GM12872 (cell line): ENCODE measurements at regions not wholly inside any gene's neighbourhood (a gene's known extent, or its start where the extent isn't known, plus 50 kb on each side); places are given as distances from the start of the nearest gene placed in this dataset.

ENCODE experiments used
- TF ChIP-seq, protein P1 (sequence below): IDR thresholded peaks from 3 replicates; pipeline ENCODE4 v1.5.1; 2011; ENCODE audit warnings: low read depth, mild to moderate bottlenecking, low read length, moderate library complexity; ENCODE audit not compliant: insufficient read depth

DNA sequence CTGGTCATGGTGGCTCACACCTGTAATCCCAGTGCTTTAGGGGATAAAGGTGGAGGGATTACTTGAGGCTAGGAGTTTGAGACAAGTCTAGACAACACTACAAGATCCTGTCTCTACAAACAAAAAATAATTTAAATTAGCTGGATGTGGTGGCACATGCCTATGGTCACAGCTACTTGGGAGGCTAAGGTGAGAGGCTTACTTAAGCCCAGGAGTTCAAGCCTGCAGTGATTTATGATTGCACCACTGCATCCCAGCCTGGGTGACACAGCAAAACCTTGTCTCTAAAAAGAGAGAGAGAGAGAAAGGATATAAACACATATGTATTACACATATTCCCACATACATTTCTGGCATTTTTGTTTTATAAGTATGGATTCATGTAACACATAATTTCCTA, 325.2 kb downstream of the DUSP10 start:
- TF ChIP-seq, protein P1, sequence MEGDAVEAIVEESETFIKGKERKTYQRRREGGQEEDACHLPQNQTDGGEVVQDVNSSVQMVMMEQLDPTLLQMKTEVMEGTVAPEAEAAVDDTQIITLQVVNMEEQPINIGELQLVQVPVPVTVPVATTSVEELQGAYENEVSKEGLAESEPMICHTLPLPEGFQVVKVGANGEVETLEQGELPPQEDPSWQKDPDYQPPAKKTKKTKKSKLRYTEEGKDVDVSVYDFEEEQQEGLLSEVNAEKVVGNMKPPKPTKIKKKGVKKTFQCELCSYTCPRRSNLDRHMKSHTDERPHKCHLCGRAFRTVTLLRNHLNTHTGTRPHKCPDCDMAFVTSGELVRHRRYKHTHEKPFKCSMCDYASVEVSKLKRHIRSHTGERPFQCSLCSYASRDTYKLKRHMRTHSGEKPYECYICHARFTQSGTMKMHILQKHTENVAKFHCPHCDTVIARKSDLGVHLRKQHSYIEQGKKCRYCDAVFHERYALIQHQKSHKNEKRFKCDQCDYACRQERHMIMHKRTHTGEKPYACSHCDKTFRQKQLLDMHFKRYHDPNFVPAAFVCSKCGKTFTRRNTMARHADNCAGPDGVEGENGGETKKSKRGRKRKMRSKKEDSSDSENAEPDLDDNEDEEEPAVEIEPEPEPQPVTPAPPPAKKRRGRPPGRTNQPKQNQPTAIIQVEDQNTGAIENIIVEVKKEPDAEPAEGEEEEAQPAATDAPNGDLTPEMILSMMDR: no peak

DNA sequence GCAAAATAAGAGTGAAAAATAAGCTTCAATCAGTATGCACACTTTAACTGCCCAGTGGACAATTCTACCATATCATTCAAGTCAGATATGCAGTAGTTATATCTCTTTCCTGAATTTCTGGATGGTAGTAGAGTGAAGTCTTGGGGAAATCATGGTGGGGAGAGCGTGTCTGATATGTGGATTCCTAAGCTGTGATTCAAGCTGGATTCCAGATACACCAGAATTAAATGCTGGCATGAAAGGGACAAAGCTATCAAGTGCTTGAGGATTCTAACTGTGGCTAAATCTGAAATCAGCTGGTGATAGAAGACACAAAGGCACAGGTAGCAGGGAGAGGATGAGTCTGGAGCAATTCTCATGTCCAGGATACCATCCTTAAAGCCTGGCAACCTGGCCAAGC, 323.5 kb downstream of the DUSP10 start:
- TF ChIP-seq, protein P1: no peak

DNA sequence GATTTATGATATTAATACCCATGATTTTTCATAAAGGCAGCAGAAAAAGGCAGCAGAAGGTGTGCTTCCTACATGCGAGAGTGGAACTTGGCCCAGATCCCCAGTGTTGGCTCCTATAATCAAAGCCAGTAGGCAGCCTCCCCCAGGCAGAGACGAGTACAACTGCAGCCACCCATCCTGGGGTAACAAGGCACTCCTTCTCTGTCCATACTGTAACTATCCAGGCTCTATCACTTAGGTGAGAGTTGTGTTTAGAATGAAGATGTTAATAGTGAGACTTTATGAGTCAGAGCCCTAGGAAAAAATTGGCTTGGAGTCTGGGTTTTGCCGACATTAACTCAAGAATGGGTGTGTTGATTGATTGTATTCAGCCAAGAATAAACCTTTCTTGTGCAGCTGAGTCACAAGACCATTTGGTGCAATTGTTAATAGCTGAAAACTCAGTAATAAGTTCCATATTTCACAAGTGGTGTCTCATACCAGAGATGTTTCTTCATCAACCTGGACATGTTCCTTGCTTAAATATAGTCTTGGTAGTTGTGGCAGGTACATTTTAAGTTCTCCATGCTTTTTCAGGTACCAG, 322.3 kb downstream of the DUSP10 start:
- TF ChIP-seq, protein P1: no peak

DNA sequence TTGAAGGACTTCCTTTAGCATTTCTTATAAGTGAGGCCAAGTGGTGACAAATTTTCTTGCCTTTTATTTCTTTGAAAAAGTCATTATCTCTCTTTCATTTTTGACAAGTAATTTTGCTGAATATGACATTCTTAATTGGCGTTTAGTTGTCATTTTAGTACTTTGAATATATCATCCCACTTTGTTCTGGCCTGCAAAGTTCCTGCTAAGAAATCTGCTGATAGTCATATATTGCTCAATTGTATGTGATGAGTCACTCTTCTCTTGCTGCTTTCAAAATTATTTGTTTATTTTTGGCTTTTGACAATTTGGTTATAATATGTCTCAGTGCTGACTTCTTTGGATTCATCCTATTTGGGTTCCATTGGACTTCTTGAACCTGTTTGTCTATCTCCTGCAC, 312.6 kb downstream of the DUSP10 start:
- TF ChIP-seq, protein P1: no peak

DNA sequence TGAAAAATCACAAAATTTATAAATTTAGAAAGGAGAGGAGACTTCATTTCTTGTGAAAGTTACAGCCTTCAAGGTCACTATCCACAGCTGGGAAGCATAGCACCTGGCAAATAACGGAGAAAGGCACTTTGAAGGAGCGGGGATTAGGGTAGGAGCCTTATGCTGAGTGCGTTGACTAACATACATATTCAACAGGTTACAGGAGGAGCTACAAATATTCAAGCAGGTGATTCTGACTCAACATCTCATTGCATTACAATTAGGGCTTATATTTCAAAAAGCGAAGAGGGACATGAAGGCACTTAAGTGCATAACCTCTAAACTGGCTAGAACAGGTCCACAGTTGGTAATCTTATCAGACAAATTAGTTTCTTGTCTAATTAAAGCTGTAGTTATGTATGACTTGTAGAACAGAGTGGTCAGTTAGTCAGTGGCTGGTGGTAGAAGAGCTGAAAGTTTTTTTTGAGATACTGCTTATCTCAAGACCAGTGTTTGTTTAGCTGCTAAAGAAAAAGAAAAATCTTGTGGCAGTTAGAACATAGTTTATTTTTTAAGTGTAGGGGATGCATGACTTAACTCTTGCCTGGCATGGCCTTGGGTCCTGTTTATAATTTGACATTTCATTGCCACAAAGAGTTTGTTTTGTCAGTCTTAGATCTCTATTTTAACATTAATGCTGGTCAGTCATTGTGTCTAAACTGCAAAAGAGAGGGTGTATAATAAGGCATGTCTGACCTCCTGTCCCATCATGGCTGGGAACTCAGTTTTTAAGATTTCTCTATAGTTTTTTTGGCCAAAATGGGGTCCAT, 311.5 kb downstream of the DUSP10 start:
- TF ChIP-seq, protein P1: no peak

DNA sequence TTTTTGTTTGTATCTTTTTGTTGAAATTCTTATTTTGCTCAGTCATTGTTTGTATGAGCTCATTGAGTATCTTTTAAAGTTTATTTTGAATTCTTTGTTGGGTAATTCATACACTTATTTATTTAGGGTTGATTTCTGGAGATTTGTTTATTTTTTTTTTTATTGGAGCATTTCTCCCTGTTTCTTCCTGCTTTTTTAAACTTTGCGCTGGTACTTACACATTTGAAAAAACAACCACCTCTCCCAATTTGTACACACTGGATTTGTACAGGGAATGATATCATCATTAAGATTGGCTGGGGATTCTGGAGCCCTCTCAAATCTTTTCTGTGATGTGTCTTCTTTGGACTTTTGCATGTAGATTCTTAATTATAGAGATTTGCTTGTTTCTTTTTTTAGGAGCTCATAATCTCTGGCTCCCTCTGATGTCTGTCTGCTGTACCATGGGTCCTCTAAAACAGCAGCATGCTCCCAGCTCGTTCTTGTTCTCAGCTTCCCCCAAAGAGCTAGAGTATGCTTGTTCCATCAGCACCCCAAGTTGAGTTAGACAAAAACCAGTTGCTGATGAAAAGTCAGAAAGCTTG, 310.7 kb downstream of the DUSP10 start:
- TF ChIP-seq, protein P1: no peak

DNA sequence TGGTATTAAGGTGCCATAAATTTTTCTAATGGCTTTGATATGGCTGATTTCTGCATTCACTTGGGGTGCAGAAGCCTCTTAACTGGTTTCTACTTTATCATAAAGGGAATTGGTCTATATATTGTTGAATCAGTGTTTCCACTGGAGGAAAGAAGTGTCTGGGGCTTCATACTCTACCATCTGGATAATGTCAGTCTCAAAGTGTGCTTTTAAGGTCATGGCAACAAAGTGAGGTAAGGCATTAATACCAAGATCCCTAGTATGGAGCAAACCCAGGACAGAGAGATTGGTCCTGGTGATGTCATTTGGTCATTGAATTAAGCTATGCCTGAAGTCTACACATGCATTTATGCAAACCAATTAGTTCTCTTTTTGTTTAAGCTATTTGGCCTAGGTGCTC, 309.9 kb downstream of the DUSP10 start:
- TF ChIP-seq, protein P1: no peak
